NAMALWA (cell line): ENCODE measurements at regions not wholly inside any gene's neighbourhood (a gene's known extent, or its start where the extent isn't known, plus 50 kb on each side); places are given as distances from the start of the nearest gene placed in this dataset.

Experiments
- DNase-seq: peaks from one replicate; pipeline ENCODE4 v3.0.0-alpha.2; 2015; ENCODE audit warnings: low spot score

- no peak for DNase-seq
These were observed 1066.0 kb upstream of the ADGRL4 start for GRCh38 chr1:80072563-80072962.

- DNase-seq, result no peak
These were observed 1059.5 kb upstream of the ADGRL4 start for GRCh38 chr1:80066060-80066459.

- DNase-seq, result no peak
These were observed 1058.0 kb upstream of the ADGRL4 start for GRCh38 chr1:80064524-80064923.

- peak; percentile 2 for DNase-seq
These were observed 1053.4 kb upstream of the ADGRL4 start for GRCh38 chr1:80059940-80060339.

GRCh38 chr1:80056179-80056578 lies 1049.6 kb upstream of the ADGRL4 start:
- no peak for DNase-seq

GRCh38 chr1:80054129-80054528 lies 1047.6 kb upstream of the ADGRL4 start:
- DNase-seq, result peak; percentile 13

- DNase-seq, result no peak
These were observed 1047.1 kb upstream of the ADGRL4 start for GRCh38 chr1:80053613-80054012.

- DNase-seq, result no peak
These were observed 1044.0 kb upstream of the ADGRL4 start for GRCh38 chr1:80050523-80050922.

GRCh38 chr1:80050085-80050484 lies 1043.6 kb upstream of the ADGRL4 start:
- DNase-seq, result no peak

GRCh38 chr1:80048716-80049115 lies 1042.2 kb upstream of the ADGRL4 start:
- DNase-seq, result no peak

GRCh38 chr1:80047791-80048190 lies 1041.3 kb upstream of the ADGRL4 start:
- no peak for DNase-seq

- DNase-seq, result no peak
These were observed 1038.1 kb upstream of the ADGRL4 start for GRCh38 chr1:80044662-80045061.

GRCh38 chr1:80036690-80037432 lies 1030.3 kb upstream of the ADGRL4 start:
- no peak for DNase-seq

- DNase-seq, result no peak
These were observed 1016.8 kb upstream of the ADGRL4 start for GRCh38 chr1:80023358-80023757.

- no peak for DNase-seq
These were observed 1015.4 kb upstream of the ADGRL4 start for GRCh38 chr1:80021891-80022290.

GRCh38 chr1:80018348-80018747 lies 1011.8 kb upstream of the ADGRL4 start:
- DNase-seq, result no peak

- DNase-seq, result no peak
These were observed 1002.4 kb upstream of the ADGRL4 start for GRCh38 chr1:80008934-80009333.

GRCh38 chr1:80003250-80003649 lies 996.7 kb upstream of the ADGRL4 start:
- no peak for DNase-seq

- DNase-seq, result no peak
These were observed 981.9 kb upstream of the ADGRL4 start for GRCh38 chr1:79988401-79988800.

GRCh38 chr1:79982211-79982610 lies 975.7 kb upstream of the ADGRL4 start:
- peak; percentile 9 for DNase-seq

GRCh38 chr1:79981481-79981880 lies 975.0 kb upstream of the ADGRL4 start:
- DNase-seq, result no peak

GRCh38 chr1:79979346-79979745 lies 972.8 kb upstream of the ADGRL4 start:
- no peak for DNase-seq

GRCh38 chr1:79976287-79976686 lies 969.8 kb upstream of the ADGRL4 start:
- no peak for DNase-seq

GRCh38 chr1:79974659-79975058 lies 968.1 kb upstream of the ADGRL4 start:
- no peak for DNase-seq
